ENCODE measurements at regions not wholly inside any gene's neighbourhood (a gene's known extent, or its start where the extent isn't known, plus 50 kb on each side); places are given as distances from the start of the nearest gene placed in this dataset.

- Histone ChIP-seq H3K27me3 (ENCODE audit: control insufficient read depth, insufficient read depth, low read length) (no peaks in the 10 kb centered on the region), H3K9ac (ENCODE audit: low read depth, low read length) (no peak overlapping the region), H3K4me3 (ENCODE audit: insufficient read depth, low read depth, low read length) (no peak overlapping the region), H2AK5ac (ENCODE audit: low read depth, low read length) (no peak overlapping the region), H3K4me1 (ENCODE audit: control insufficient read depth, insufficient read depth, low read length) (no peaks in the 10 kb centered on the region), H3K56ac (ENCODE audit: extremely low read depth, insufficient read depth, low read length) (no peak overlapping the region), H2BK20ac (ENCODE audit: low read depth, low read length) (no peak overlapping the region), H2BK15ac (ENCODE audit: low read depth, low read length) (no peak overlapping the region), H3K4ac (ENCODE audit: low read depth, low read length) (no peak overlapping the region), H3K27ac (ENCODE audit: insufficient read depth, low read length) (no peak overlapping the region), H2BK5ac (ENCODE audit: low read depth, low read length, poor library complexity, severe bottlenecking) (no peak overlapping the region), H3K9me3 (ENCODE audit: control insufficient read depth, insufficient read depth, low read length) (peaks cover 17% of the 10 kb centered on the region), H3K36me3 (ENCODE audit: control insufficient read depth, insufficient read depth, low read length) (no peaks in the 10 kb centered on the region), H4K91ac (ENCODE audit: insufficient read depth, low read depth, low read length) (no peak overlapping the region), H4K20me1 (ENCODE audit: insufficient read depth, low read length) (no peaks in the 10 kb centered on the region), H3K9me1 (ENCODE audit: insufficient read depth, low read length) (no peaks in the 10 kb centered on the region), H4K5ac (ENCODE audit: low read depth, low read length) (no peak overlapping the region), H2AK9ac (replicated peaks; ENCODE audit: low read depth, low read length, poor library complexity) (no peak overlapping the region), H3K23ac (ENCODE audit: low read depth, low read length) (no peak overlapping the region), H4K8ac (ENCODE audit: low read depth in 2 of 2, low read length in 2 of 2) (no peak overlapping the region), H3K18ac (ENCODE audit: low read depth, low read length) (no peak overlapping the region), H3K4me2 (ENCODE audit: low read depth, low read length) (no peak overlapping the region), H3K14ac (replicated peaks; ENCODE audit: low read depth, low read length) (no peak overlapping the region), H3K79me1 (ENCODE audit: low read depth in 1 of 2, low read length in 2 of 2) (no peaks in the 10 kb centered on the region), H2AFZ (replicated peaks; ENCODE audit: low read length, poor library complexity) (no peak overlapping the region), H2BK120ac (ENCODE audit: low read depth, low read length) (no peak overlapping the region)
- in situ Hi-C loops (cut with MboI; ENCODE audit: low sequenced_read_pairs): no loop called here
- BruUV-seq (replicated peaks): no TSS peak
- TF ChIP-seq CEBPB (IDR thresholded peaks at IDR 0.05; ENCODE audit: low read depth, low read length) (no peak), POLR2A (IDR thresholded peaks at IDR 0.05; ENCODE audit: low read depth, low read length) (no peak)
- CTCF ChIA-PET: no interaction called here
- intact Hi-C loops (cut with micrococcal nuclease): no loop called here
- DNase-seq (no peak), ATAC-seq (ENCODE audit: low read depth) (no peak)
- POLR2A ChIA-PET (ENCODE audit: unreplicated experiment): no interaction called here
- dilution Hi-C loops (cut with HindIII; ENCODE audit: low sequenced_read_pairs, unreplicated experiment): no loop called here
- no CpG with 5 or more reads among the region's 3 CpGs for WGBS, 2 experiments (ENCODE audit: extremely low coverage in 2 of 2, insufficient read length in 1 of 2)
Observed at GRCh38 chr14:98536256-98536655, 735.7 kb downstream of the BCL11B start.

All from IMR-90 (cell line).